ENCODE measurements at regions not wholly inside any gene's neighbourhood (a gene's known extent, or its start where the extent isn't known, plus 50 kb on each side); places are given as distances from the start of the nearest gene placed in this dataset.

- H3K27ac Mint-ChIP-seq: no peak overlapping the region
- H3K79me2 ChIP-seq (ENCODE audit: insufficient read depth, low read length): no peaks in the 10 kb centered on the region
- no peaks in the 10 kb centered on the region for H3K9me3 ChIP-seq (replicated peaks in 1 of 2; ENCODE audit: control insufficient read depth in 1 of 2, insufficient read depth in 1 of 2, low read length in 2 of 2)
- H3K27ac ChIP-seq (ENCODE audit: low read depth in 1 of 2, low read length in 2 of 2): no peak overlapping the region
- DNase-seq: no peak
- H2AFZ ChIP-seq (ENCODE audit: insufficient read depth, low read depth, low read length, poor library complexity, severe bottlenecking): no peak overlapping the region
- no peaks in the 10 kb centered on the region for H4K20me1 ChIP-seq (ENCODE audit: insufficient read depth, low read length)
- H3K9ac ChIP-seq (ENCODE audit: insufficient read depth, low read length, poor library complexity, severe bottlenecking): no peak overlapping the region
- H3K9me3 Mint-ChIP-seq: no peaks in the 10 kb centered on the region
- H3K27me3 Mint-ChIP-seq (ENCODE audit: low read depth in 3 of 3): peaks cover 2 to 8% (median 7%) of the 10 kb centered on the region in 3 donors
- no peak overlapping the region for H3K4me3 Mint-ChIP-seq
- H3K4me1 Mint-ChIP-seq: no peaks in the 10 kb centered on the region
- no peak for TF ChIP-seq CTCF (IDR thresholded peaks at IDR 0.05)
- H3K36me3 Mint-ChIP-seq: no peaks in the 10 kb centered on the region
- H3K27me3 ChIP-seq (ENCODE audit: control insufficient read depth in 2 of 2, insufficient read depth in 2 of 2, low read length in 2 of 2): no peaks in the 10 kb centered on the region
- H3K4me1 ChIP-seq (ENCODE audit: control insufficient read depth in 1 of 2, insufficient read depth in 2 of 2, low read length in 2 of 2): no peaks in the 10 kb centered on the region
- H3K4me3 ChIP-seq (replicated peaks in 1 of 3; ENCODE audit: low read depth in 2 of 3, low read length in 3 of 3): no peak overlapping the region
- H3K4me2 ChIP-seq (replicated peaks; ENCODE audit: extremely low read depth, low read length, poor library complexity, severe bottlenecking): no peak overlapping the region
- H3K36me3 ChIP-seq (replicated peaks in 1 of 2; ENCODE audit: control insufficient read depth in 1 of 2, insufficient read depth in 2 of 2, low read length in 2 of 2): no peaks in the 10 kb centered on the region
- 80% methylated on average over 1 of the region's 2 CpGs for WGBS (ENCODE audit: insufficient coverage)
- intact Hi-C loops (cut with micrococcal nuclease): no loop called here
Observed at GRCh38 chr18:51279367-51279984, 82.0 kb upstream of the MEX3C start.

GRCh38 chr18:51287818-51288508 is 90.5 kb upstream of the MEX3C start:
- no peak overlapping the region for H3K4me3 ChIP-seq (replicated peaks in 1 of 3; ENCODE audit: low read depth in 2 of 3, low read length in 3 of 3)
- DNase-seq: no peak
- WGBS (ENCODE audit: insufficient coverage): 81% methylated on average over 3 of the region's 5 CpGs
- H4K20me1 ChIP-seq (ENCODE audit: insufficient read depth, low read length): no peaks in the 10 kb centered on the region
- H3K36me3 ChIP-seq (replicated peaks in 1 of 2; ENCODE audit: control insufficient read depth in 1 of 2, insufficient read depth in 2 of 2, low read length in 2 of 2): no peaks in the 10 kb centered on the region
- no peak for TF ChIP-seq CTCF (IDR thresholded peaks at IDR 0.05)
- Mint-ChIP-seq H3K27ac (no peak overlapping the region), H3K9me3 (peaks cover 7 to 17% (median 9%) of the 10 kb centered on the region in 7 donors), H3K36me3 (no peaks in the 10 kb centered on the region), H3K4me3 (no peak overlapping the region), H3K27me3 (ENCODE audit: low read depth in 3 of 3) (peaks cover 3 to 6% (median 4%) of the 10 kb centered on the region in 3 donors), H3K4me1 (no peaks in the 10 kb centered on the region)
- no peaks in the 10 kb centered on the region for H3K4me1 ChIP-seq (ENCODE audit: control insufficient read depth in 1 of 2, insufficient read depth in 2 of 2, low read length in 2 of 2)
- H3K27me3 ChIP-seq (ENCODE audit: control insufficient read depth in 2 of 2, insufficient read depth in 2 of 2, low read length in 2 of 2): no peaks in the 10 kb centered on the region
- intact Hi-C loops (cut with micrococcal nuclease): no loop called here
- H3K9ac ChIP-seq (ENCODE audit: insufficient read depth, low read length, poor library complexity, severe bottlenecking): no peak overlapping the region
- H3K79me2 ChIP-seq (ENCODE audit: insufficient read depth, low read length): no peaks in the 10 kb centered on the region
- H2AFZ ChIP-seq (ENCODE audit: insufficient read depth, low read depth, low read length, poor library complexity, severe bottlenecking): no peak overlapping the region
- no peak overlapping the region for H3K4me2 ChIP-seq (replicated peaks; ENCODE audit: extremely low read depth, low read length, poor library complexity, severe bottlenecking)
- no peak overlapping the region for H3K27ac ChIP-seq (ENCODE audit: low read depth in 1 of 2, low read length in 2 of 2)
- H3K9me3 ChIP-seq (replicated peaks in 1 of 2; ENCODE audit: control insufficient read depth in 1 of 2, insufficient read depth in 1 of 2, low read length in 2 of 2): peaks cover 4 to 6% of the 10 kb centered on the region in 2 donors

Measured in CD14-positive monocyte (primary cell).